SK-N-SH treated with all-trans-retinoic acid at 6 μM for 48 hours (cell line): ENCODE measurements at regions not wholly inside any gene's neighbourhood (a gene's known extent, or its start where the extent isn't known, plus 50 kb on each side); places are given as distances from the start of the nearest gene placed in this dataset.

Experiments
- ATAC-seq: fragments of 200-7000 bp; cut with Tn5 transposase; 3 replicates; pipeline ENCODE4 v1.9.1; 2020; ENCODE audit warnings: mild to moderate bottlenecking, moderate library complexity
- ARNTL ChIP-seq: fragments of 450-650 bp; formaldehyde crosslinking; IDR thresholded peaks from 2 replicates; pipeline ENCODE4 v1.5.0; 2020; ENCODE audit warnings: low read depth, mild to moderate bottlenecking, moderate library complexity, borderline replicate concordance
- BACH2 ChIP-seq: fragments of 250-450 bp; sonication (Bioruptor Pico); IDR thresholded peaks from 2 replicates; pipeline ENCODE4 v1.9.0; 2021; ENCODE audit warnings: mild to moderate bottlenecking, borderline replicate concordance
- CSDC2 ChIP-seq: fragments of 250-450 bp; sonication (Bioruptor Pico); IDR thresholded peaks from 2 replicates; pipeline ENCODE4 v1.5.0; 2020; ENCODE audit warnings: mild to moderate bottlenecking, moderate library complexity
- ESRRG ChIP-seq: fragments of 250-450 bp; sonication (Bioruptor Pico); IDR thresholded peaks from 2 replicates; pipeline ENCODE4 v1.6.1; 2021; ENCODE audit warnings: mild to moderate bottlenecking
- GLIS3 ChIP-seq: fragments of 250-450 bp; sonication (Bioruptor Pico); IDR thresholded peaks from 2 replicates; pipeline ENCODE4 v1.5.0; 2020; ENCODE audit warnings: mild to moderate bottlenecking, moderate library complexity
- ISL1 ChIP-seq: fragments of 250-450 bp; sonication (Bioruptor Pico); IDR thresholded peaks from 2 replicates; pipeline ENCODE4 v2.1.2; 2022; ENCODE audit warnings: mild to moderate bottlenecking, moderate library complexity
- OSR1 ChIP-seq: fragments of 250-450 bp; sonication (Bioruptor Pico); IDR thresholded peaks from 2 replicates; pipeline ENCODE4 v1.8.0; 2022; ENCODE audit warnings: moderate library complexity, mild to moderate bottlenecking, inconsistent platforms
- PPARA ChIP-seq: fragments of 250-450 bp; sonication (Bioruptor Pico); IDR thresholded peaks from 2 replicates; pipeline ENCODE4 v1.5.0; 2020; ENCODE audit warnings: mild to moderate bottlenecking, borderline replicate concordance
- RARB ChIP-seq: fragments of 250-450 bp; sonication (Bioruptor Pico); IDR thresholded peaks from 2 replicates; pipeline ENCODE4 v1.8.0; 2021; ENCODE audit warnings: mild to moderate bottlenecking, moderate library complexity
- SNAI2 ChIP-seq: fragments of 250-450 bp; sonication (Bioruptor Pico); IDR thresholded peaks from 2 replicates; pipeline ENCODE4 v1.5.0; 2020; ENCODE audit warnings: mild to moderate bottlenecking, moderate library complexity
- TCF4 ChIP-seq: fragments of 250-450 bp; sonication (Bioruptor Pico); IDR thresholded peaks from 2 replicates; pipeline ENCODE4 v1.8.0; 2021; ENCODE audit warnings: mild to moderate bottlenecking, moderate library complexity, borderline replicate concordance
- ZC3H10 ChIP-seq: fragments of 250-450 bp; sonication (Bioruptor Pico); IDR thresholded peaks from 2 replicates; pipeline ENCODE4 v1.5.1; 2021; ENCODE audit warnings: mild to moderate bottlenecking, moderate library complexity
- ZFP3 ChIP-seq: fragments of 250-450 bp; sonication (Bioruptor Pico); IDR thresholded peaks from 2 replicates; pipeline ENCODE4 v1.5.0; 2020; ENCODE audit warnings: mild to moderate bottlenecking, moderate library complexity
- ZFP30 ChIP-seq: fragments of 450-650 bp; formaldehyde crosslinking; IDR thresholded peaks from 2 replicates; pipeline ENCODE4 v1.5.0; 2022; ENCODE audit warnings: mild to moderate bottlenecking, moderate library complexity
- ZNF565 ChIP-seq: fragments of 450-650 bp; formaldehyde crosslinking; conservative IDR thresholded peaks from 2 replicates; pipeline ENCODE4 v1.5.0; 2020; ENCODE audit warnings: low read depth, mild to moderate bottlenecking, moderate library complexity
- ZNF70 ChIP-seq: fragments of 450-650 bp; formaldehyde crosslinking; IDR thresholded peaks from 2 replicates; pipeline ENCODE4 v1.5.0; 2020; ENCODE audit warnings: mild to moderate bottlenecking, moderate library complexity
- ZNF8 ChIP-seq: fragments of 450-650 bp; formaldehyde crosslinking; IDR thresholded peaks from 2 replicates; pipeline ENCODE4 v1.5.0; 2020; ENCODE audit warnings: mild to moderate bottlenecking, moderate library complexity
- TF ChIP-seq, protein P1 (sequence below): fragments of 250-450 bp; sonication (Bioruptor Pico); IDR thresholded peaks from 2 replicates; pipeline ENCODE4 v1.5.0; 2020; ENCODE audit warnings: mild to moderate bottlenecking, moderate library complexity
- TF ChIP-seq, protein P2 (sequence below): fragments of 250-450 bp; sonication (Bioruptor Pico); IDR thresholded peaks from 2 replicates; pipeline ENCODE4 v1.5.1; 2020; ENCODE audit warnings: low read depth, mild to moderate bottlenecking, moderate library complexity
- TF ChIP-seq, protein P3 (sequence below): fragments of 250-450 bp; sonication (Bioruptor Pico); IDR thresholded peaks from 2 replicates; pipeline ENCODE4 v1.8.0; 2021; ENCODE audit warnings: low read depth, mild to moderate bottlenecking, moderate library complexity, borderline replicate concordance
- TF ChIP-seq, protein P4 (sequence below): fragments of 250-450 bp; sonication (Bioruptor Pico); IDR thresholded peaks from 2 replicates; pipeline ENCODE4 v1.5.1; 2021; ENCODE audit warnings: mild to moderate bottlenecking, moderate library complexity

DNA sequence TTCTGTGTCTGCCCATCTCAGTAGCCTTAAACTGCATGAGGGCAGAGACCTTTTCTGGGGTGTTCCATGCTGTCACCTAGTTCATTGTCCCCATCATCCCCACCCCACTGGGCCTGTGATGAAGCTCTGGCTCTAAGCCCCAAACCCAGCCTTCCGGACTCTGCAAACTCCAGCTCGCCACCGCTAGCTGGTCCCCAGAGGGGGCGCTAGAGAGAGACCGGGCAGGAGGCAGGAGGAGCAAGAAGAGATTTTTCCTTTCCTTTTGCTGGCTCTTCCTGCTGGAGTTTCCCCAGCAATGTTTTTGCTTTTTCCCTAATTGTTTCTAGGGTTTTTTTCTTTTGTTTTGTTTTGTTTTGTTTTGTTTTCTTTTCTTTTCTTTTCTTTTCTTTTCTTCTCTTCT lies 234.4 kb downstream of the TEX36 start:
- ATAC-seq = no peak
- no peak for TF ChIP-seq PPARA
- no peak for TF ChIP-seq TCF4 (CRISPR knock-in tag)
- TF ChIP-seq ZNF70 = no peak
- TF ChIP-seq SNAI2 (CRISPR knock-in tag) = no peak
- TF ChIP-seq, protein P1, sequence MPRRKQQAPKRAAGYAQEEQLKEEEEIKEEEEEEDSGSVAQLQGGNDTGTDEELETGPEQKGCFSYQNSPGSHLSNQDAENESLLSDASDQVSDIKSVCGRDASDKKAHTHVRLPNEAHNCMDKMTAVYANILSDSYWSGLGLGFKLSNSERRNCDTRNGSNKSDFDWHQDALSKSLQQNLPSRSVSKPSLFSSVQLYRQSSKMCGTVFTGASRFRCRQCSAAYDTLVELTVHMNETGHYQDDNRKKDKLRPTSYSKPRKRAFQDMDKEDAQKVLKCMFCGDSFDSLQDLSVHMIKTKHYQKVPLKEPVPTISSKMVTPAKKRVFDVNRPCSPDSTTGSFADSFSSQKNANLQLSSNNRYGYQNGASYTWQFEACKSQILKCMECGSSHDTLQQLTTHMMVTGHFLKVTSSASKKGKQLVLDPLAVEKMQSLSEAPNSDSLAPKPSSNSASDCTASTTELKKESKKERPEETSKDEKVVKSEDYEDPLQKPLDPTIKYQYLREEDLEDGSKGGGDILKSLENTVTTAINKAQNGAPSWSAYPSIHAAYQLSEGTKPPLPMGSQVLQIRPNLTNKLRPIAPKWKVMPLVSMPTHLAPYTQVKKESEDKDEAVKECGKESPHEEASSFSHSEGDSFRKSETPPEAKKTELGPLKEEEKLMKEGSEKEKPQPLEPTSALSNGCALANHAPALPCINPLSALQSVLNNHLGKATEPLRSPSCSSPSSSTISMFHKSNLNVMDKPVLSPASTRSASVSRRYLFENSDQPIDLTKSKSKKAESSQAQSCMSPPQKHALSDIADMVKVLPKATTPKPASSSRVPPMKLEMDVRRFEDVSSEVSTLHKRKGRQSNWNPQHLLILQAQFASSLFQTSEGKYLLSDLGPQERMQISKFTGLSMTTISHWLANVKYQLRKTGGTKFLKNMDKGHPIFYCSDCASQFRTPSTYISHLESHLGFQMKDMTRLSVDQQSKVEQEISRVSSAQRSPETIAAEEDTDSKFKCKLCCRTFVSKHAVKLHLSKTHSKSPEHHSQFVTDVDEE = no peak
- no peak for TF ChIP-seq BACH2 (CRISPR knock-in tag)
- no peak for TF ChIP-seq ZNF565
- no peak for TF ChIP-seq GLIS3
- no peak for TF ChIP-seq CSDC2 (CRISPR knock-in tag)
- no peak for TF ChIP-seq OSR1
- no peak for TF ChIP-seq ZNF8 (CRISPR knock-in tag)
- no peak for TF ChIP-seq RARB (CRISPR knock-in tag)
- TF ChIP-seq ESRRG (CRISPR knock-in tag) = no peak
- TF ChIP-seq, protein P2, sequence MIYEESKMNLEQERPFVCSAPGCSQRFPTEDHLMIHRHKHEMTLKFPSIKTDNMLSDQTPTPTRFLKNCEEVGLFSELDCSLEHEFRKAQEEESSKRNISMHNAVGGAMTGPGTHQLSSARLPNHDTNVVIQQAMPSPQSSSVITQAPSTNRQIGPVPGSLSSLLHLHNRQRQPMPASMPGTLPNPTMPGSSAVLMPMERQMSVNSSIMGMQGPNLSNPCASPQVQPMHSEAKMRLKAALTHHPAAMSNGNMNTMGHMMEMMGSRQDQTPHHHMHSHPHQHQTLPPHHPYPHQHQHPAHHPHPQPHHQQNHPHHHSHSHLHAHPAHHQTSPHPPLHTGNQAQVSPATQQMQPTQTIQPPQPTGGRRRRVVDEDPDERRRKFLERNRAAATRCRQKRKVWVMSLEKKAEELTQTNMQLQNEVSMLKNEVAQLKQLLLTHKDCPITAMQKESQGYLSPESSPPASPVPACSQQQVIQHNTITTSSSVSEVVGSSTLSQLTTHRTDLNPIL = no peak
- TF ChIP-seq, protein P3, sequence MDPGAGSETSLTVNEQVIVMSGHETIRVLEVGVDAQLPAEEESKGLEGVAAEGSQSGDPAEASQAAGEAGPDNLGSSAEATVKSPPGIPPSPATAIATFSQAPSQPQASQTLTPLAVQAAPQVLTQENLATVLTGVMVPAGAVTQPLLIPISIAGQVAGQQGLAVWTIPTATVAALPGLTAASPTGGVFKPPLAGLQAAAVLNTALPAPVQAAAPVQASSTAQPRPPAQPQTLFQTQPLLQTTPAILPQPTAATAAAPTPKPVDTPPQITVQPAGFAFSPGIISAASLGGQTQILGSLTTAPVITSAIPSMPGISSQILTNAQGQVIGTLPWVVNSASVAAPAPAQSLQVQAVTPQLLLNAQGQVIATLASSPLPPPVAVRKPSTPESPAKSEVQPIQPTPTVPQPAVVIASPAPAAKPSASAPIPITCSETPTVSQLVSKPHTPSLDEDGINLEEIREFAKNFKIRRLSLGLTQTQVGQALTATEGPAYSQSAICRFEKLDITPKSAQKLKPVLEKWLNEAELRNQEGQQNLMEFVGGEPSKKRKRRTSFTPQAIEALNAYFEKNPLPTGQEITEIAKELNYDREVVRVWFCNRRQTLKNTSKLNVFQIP (CRISPR knock-in tag) = no peak
- no peak for TF ChIP-seq ZC3H10 (CRISPR knock-in tag)
- TF ChIP-seq, protein P4, sequence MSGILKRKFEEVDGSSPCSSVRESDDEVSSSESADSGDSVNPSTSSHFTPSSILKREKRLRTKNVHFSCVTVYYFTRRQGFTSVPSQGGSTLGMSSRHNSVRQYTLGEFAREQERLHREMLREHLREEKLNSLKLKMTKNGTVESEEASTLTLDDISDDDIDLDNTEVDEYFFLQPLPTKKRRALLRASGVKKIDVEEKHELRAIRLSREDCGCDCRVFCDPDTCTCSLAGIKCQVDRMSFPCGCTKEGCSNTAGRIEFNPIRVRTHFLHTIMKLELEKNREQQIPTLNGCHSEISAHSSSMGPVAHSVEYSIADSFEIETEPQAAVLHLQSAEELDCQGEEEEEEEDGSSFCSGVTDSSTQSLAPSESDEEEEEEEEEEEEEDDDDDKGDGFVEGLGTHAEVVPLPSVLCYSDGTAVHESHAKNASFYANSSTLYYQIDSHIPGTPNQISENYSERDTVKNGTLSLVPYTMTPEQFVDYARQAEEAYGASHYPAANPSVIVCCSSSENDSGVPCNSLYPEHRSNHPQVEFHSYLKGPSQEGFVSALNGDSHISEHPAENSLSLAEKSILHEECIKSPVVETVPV = no peak
- no peak for TF ChIP-seq ARNTL
- no peak for TF ChIP-seq ZFP30 (CRISPR knock-in tag)
- TF ChIP-seq, all 23 proteins: peak for 0

DNA sequence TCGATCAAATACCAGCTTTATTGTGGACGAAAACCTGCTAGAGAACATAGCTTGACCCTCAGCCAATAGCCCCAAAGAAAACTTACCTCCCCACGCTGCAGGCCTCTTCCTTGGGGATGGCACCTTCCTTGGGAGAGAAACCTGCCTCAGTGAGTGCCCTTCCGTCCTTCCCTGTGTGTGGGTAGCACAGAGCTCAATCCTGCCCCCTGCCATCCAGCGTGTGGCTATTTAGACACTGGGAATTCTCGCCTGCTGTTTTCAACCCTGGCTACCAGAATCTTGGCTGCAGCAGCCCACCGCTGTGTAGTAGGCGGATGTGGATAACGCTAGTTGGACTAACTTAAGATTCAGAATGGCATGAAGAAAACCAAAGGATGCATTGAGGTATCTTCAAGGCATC lies 238.2 kb downstream of the TEX36 start:
- ATAC-seq = no peak
- TF ChIP-seq ZNF8 (CRISPR knock-in tag) = no peak

DNA sequence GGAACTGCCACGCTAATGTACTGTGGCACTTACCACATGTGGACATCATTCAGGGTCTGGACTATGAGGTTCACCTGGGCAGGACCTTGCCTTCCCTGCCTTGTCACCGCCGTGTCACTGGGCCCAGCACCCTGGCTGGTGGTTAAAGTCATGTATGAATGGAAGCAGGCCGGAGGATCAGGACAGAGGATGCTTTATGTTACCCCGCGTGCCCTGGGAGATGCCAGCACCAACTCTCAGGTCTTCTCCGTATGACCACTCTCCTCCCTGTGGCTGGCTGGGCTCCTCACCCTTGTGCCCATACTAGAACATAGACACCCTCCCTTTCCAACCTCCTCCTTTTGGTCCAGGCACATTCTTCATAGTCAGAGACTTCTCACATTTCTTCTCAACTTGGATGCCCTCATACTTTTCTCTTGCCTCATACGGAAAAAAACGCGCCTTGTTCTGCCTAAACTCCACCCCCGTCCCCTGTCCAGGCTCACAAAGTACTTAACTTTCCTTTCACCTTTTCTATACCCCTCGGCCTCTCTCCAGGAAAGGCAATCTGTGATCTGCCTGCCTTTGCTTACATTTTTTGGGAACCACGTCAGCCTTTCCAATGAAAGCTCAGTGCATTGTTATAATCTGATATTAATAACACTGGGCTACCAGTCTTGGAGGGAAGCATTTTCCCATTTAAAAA lies 240.0 kb downstream of the TEX36 start:
- no peak for ATAC-seq
- no peak for TF ChIP-seq GLIS3
- TF ChIP-seq, protein P3 (CRISPR knock-in tag) = no peak
- TF ChIP-seq ESRRG (CRISPR knock-in tag) = no peak
- no peak for TF ChIP-seq ZFP3
- no peak for TF ChIP-seq OSR1
- no peak for TF ChIP-seq ZNF70
- no peak for TF ChIP-seq ZC3H10 (CRISPR knock-in tag)
- TF ChIP-seq TCF4 (CRISPR knock-in tag) = no peak
- TF ChIP-seq, protein P2 = no peak
- TF ChIP-seq ARNTL = no peak
- no peak for TF ChIP-seq SNAI2 (CRISPR knock-in tag)
- TF ChIP-seq CSDC2 (CRISPR knock-in tag) = no peak
- TF ChIP-seq ISL1 (CRISPR knock-in tag) = no peak
- no peak for TF ChIP-seq ZFP30 (CRISPR knock-in tag)
- TF ChIP-seq RARB (CRISPR knock-in tag) = no peak
- TF ChIP-seq, protein P4 = no peak
- TF ChIP-seq ZNF565 = no peak
